Mesothelial cell of epicardium (in vitro differentiated cells): ENCODE measurements at regions not wholly inside any gene's neighbourhood (a gene's known extent, or its start where the extent isn't known, plus 50 kb on each side); places are given as distances from the start of the nearest gene placed in this dataset.

Experiments used
- DNase-seq, 2 experiments: peaks; one replicate each; pipeline ENCODE4 v3.0.0; 2021; ENCODE audit warnings: low spot score in 2 of 2; ENCODE audit not compliant: unreplicated experiment in 2 of 2
- H3K27ac Mint-ChIP-seq: 2 replicates; pipeline ENCODE4 v1.8.0; 2021; ENCODE audit warnings: mixed read lengths
- H3K27me3 Mint-ChIP-seq: 2 replicates; pipeline ENCODE4 v1.8.0; 2021; ENCODE audit warnings: low read depth, mixed read lengths
- H3K36me3 Mint-ChIP-seq: 2 replicates; pipeline ENCODE4 v1.8.0; 2021; ENCODE audit warnings: mixed read lengths
- H3K4me1 Mint-ChIP-seq: 2 replicates; pipeline ENCODE4 v1.8.0; 2021; ENCODE audit warnings: mixed read lengths
- H3K4me3 Mint-ChIP-seq: 2 replicates; pipeline ENCODE4 v1.8.0; 2021; ENCODE audit warnings: mild to moderate bottlenecking, moderate library complexity, mixed read lengths
- H3K9me3 Mint-ChIP-seq: 2 replicates; pipeline ENCODE4 v1.8.0; 2021; ENCODE audit warnings: mixed read lengths
- TF ChIP-seq, protein P1 (sequence below): fragments of 200-600 bp; sonication (generic); IDR thresholded peaks from one replicate; pipeline ENCODE4 v1.5.0; 2021; ENCODE audit warnings: antibody characterized with exemption; ENCODE audit not compliant: unreplicated experiment

DNA sequence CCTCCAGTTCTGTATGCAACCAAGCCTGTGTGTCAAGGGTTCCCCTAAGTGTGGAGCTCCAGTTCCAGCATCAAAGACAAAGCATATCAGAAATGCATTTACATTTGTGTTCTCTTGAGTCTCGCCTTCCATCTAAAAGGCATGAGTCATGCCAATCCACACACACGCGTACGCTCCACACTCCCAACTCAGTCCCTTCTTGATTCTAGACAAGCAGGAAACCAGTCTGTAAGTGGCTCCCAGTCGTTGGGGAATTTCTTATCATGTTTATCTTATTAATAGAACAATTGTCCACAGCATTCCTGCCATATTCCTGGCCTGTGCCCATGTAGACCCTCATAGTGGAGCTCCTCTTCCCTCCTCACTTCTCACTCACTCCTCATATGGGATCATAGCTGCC is 86.4 kb upstream of the SLC35G4 start:
- no peaks in the 10 kb centered on the region for H3K9me3 Mint-ChIP-seq
- no peaks in the 10 kb centered on the region for H3K36me3 Mint-ChIP-seq
- H3K27me3 Mint-ChIP-seq = no peaks in the 10 kb centered on the region
- TF ChIP-seq, protein P1, sequence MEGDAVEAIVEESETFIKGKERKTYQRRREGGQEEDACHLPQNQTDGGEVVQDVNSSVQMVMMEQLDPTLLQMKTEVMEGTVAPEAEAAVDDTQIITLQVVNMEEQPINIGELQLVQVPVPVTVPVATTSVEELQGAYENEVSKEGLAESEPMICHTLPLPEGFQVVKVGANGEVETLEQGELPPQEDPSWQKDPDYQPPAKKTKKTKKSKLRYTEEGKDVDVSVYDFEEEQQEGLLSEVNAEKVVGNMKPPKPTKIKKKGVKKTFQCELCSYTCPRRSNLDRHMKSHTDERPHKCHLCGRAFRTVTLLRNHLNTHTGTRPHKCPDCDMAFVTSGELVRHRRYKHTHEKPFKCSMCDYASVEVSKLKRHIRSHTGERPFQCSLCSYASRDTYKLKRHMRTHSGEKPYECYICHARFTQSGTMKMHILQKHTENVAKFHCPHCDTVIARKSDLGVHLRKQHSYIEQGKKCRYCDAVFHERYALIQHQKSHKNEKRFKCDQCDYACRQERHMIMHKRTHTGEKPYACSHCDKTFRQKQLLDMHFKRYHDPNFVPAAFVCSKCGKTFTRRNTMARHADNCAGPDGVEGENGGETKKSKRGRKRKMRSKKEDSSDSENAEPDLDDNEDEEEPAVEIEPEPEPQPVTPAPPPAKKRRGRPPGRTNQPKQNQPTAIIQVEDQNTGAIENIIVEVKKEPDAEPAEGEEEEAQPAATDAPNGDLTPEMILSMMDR = no peak
- no peak overlapping the region for H3K4me3 Mint-ChIP-seq
- H3K4me1 Mint-ChIP-seq = peaks cover 13% of the 10 kb centered on the region
- H3K27ac Mint-ChIP-seq = no peak overlapping the region
- no peak for DNase-seq

DNA sequence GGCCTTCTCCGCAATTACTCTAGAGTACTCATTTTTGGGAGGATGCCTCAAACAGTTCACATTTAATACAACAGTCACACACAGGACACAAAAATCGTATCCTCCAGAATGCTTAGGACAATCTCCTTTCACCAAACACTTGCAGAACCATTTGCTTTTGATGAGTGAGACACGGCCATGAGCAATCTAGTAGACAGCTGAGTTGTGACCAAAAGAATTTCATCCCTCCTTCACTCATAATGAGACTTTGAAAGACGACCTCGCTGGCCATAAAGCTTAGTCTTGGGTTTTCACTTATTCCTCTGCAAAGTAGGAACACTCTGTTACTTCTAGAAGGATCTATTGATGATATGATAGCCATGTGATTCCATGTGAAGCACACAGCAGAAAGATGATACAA is 87.5 kb upstream of the SLC35G4 start:
- Mint-ChIP-seq H3K4me3 (no peak overlapping the region), H3K27ac (no peak overlapping the region), H3K9me3 (no peaks in the 10 kb centered on the region), H3K36me3 (no peaks in the 10 kb centered on the region), H3K4me1 (peaks cover 17% of the 10 kb centered on the region), H3K27me3 (no peaks in the 10 kb centered on the region)
- DNase-seq = no peak
- TF ChIP-seq, protein P1 = no peak

DNA sequence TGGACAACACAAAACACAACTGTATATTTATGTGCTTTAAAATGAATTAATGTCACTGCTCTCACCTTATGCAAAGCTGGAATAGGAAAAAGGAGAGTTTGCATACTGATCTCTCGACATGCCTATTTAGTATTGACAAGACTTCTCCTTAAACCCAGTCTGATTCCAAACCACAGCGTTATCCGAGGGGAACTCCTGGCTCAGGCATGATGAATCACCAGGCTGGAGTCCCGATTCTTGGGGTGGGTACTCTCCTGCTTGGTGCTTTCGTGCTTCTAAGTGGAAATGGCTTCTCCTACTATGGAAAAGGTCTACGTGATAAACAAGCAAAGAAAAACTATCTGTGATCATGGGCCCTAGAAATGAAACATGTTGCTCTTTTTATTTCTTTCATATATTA is 88.9 kb upstream of the SLC35G4 start:
- no peak for DNase-seq
- TF ChIP-seq, protein P1 = no peak

DNA sequence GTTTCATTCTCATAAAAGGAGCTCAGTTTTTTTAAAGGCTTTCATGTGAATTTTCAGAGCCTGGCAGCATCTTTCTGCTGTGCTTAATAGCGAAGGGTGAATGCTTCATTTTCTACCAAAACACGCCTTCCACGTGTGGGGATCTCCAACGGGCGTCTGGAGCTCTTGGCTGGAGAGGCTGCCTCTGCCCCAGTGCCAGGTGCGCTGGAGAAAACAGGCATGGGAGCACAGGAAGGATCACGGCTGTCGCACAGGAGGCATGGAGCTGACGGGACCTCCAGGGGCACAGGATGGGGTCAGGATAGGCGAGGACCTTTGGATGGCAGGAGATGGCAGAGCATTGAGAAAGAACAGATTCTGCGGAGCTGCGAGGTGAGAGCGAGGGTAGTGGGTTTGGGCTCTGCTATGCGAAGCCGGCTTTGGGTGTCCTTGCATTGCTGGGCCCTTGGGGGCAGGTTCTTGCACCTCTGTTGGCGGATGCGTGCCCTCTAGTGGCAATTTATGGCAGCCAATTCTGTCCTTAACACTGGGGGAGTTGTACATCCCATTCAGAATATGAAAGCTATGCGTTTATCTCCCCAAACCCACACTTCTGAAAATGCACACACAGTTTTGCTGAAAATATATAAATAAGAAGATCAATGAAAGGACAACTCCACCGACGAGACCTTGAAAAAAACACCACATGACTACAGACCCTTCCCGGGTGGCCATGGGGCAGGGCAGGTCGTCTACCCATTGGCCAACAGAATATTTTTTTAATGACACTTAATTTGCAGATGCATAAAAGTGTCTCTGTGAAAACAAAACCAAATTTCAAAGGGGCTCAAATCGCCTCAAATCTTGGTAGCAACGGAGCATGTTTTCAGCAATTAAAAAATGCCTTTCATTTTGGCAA is 90.4 kb upstream of the SLC35G4 start:
- no peaks in the 10 kb centered on the region for H3K27me3 Mint-ChIP-seq
- peak in 1 of 2 experiments; percentile 50 for DNase-seq
- H3K9me3 Mint-ChIP-seq = no peaks in the 10 kb centered on the region
- H3K36me3 Mint-ChIP-seq = no peaks in the 10 kb centered on the region
- H3K4me3 Mint-ChIP-seq = peak overlapping the region; percentile 10
- peaks cover 18% of the 10 kb centered on the region for H3K4me1 Mint-ChIP-seq
- TF ChIP-seq, protein P1 = peak; percentile 58
- H3K27ac Mint-ChIP-seq = no peak overlapping the region

More for the DNA sequence above, 88.9 kb upstream of the SLC35G4 start:
- H3K27ac Mint-ChIP-seq = no peak overlapping the region
- no peaks in the 10 kb centered on the region for H3K36me3 Mint-ChIP-seq
- peaks cover 18% of the 10 kb centered on the region for H3K4me1 Mint-ChIP-seq
- H3K27me3 Mint-ChIP-seq = no peaks in the 10 kb centered on the region
- no peak overlapping the region for H3K4me3 Mint-ChIP-seq
- H3K9me3 Mint-ChIP-seq = no peaks in the 10 kb centered on the region

DNA sequence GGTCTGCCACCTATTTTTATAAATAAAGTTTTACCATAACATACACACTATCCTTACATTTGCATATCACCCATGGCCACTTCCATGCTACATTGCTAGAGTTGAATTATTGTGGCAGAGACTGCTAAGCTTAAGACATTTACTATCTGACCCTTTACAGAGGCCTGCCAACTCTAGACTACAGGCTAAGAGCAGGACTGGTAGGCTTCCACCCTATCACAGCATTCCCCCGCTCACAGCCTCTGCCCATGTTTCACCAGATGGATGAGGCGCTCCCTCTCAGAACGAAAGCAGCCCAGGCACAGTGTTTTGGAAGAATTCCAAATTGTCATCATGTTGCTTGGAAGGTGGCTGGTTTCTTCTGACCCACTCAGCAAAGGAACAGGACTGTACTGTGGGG is 91.7 kb upstream of the SLC35G4 start:
- H3K9me3 Mint-ChIP-seq = no peaks in the 10 kb centered on the region
- no peak overlapping the region for H3K27ac Mint-ChIP-seq
- TF ChIP-seq, protein P1 = no peak
- H3K4me1 Mint-ChIP-seq = peaks cover 16% of the 10 kb centered on the region
- no peaks in the 10 kb centered on the region for H3K36me3 Mint-ChIP-seq
- no peak overlapping the region for H3K4me3 Mint-ChIP-seq
- DNase-seq = no peak
- H3K27me3 Mint-ChIP-seq = no peaks in the 10 kb centered on the region
